ENCODE measurements at regions not wholly inside any gene's neighbourhood (a gene's known extent, or its start where the extent isn't known, plus 50 kb on each side); places are given as distances from the start of the nearest gene placed in this dataset.

DNA sequence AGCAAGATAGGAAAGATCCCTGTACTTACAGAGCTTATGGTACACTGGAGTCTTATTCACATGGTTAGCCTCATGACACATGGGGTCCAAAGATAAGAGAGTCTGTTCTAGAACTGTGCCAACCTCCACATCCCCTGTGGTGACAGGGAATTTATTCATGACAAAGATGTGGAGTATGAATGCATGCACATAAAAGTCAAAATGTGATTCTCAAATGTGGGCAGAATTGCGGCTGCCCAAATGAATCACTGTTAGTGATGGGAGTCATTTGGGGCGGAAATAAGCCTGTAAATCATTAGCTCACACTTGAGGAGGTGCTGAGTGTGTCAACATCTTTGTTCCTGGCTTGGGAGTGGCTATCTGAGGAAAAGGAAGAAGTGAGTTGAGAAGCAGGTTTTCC is 560.6 kb downstream of the SLC4A3 start:
- no peak overlapping the region for H3K27ac ChIP-seq
- no peaks in the 10 kb centered on the region for H3K27me3 ChIP-seq
- H3K36me3 ChIP-seq: no peaks in the 10 kb centered on the region
- TF ChIP-seq, protein P1, sequence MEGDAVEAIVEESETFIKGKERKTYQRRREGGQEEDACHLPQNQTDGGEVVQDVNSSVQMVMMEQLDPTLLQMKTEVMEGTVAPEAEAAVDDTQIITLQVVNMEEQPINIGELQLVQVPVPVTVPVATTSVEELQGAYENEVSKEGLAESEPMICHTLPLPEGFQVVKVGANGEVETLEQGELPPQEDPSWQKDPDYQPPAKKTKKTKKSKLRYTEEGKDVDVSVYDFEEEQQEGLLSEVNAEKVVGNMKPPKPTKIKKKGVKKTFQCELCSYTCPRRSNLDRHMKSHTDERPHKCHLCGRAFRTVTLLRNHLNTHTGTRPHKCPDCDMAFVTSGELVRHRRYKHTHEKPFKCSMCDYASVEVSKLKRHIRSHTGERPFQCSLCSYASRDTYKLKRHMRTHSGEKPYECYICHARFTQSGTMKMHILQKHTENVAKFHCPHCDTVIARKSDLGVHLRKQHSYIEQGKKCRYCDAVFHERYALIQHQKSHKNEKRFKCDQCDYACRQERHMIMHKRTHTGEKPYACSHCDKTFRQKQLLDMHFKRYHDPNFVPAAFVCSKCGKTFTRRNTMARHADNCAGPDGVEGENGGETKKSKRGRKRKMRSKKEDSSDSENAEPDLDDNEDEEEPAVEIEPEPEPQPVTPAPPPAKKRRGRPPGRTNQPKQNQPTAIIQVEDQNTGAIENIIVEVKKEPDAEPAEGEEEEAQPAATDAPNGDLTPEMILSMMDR (IDR thresholded peaks at IDR 0.05): no peak
- no peak overlapping the region for H3K4me3 ChIP-seq
- DNase-seq (ENCODE audit: low spot score in 2 of 2): no peak
- intact Hi-C loops (cut with DNase I): no loop called here
- H3K4me1 ChIP-seq: no peaks in the 10 kb centered on the region
- H3K9me3 ChIP-seq: no peaks in the 10 kb centered on the region

DNA sequence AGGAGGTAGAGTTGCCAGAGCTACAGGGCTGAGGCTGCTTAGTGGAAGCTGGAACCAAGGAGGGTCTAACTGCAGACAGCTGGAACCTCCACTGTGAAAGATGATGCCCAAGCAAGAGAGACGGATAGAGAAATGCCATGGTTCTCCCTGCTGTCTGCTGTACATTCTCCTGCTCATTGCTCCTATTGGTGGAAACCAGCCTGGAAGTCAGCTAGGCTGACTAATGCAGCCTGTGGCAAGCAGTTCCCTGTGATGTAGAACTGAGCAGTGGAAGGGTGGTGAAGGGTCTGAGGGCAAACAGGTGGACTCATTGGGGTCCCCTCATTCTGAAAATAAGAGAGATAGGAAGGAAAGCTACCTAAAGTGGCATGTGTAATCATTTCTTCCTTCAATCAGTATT is 563.6 kb downstream of the SLC4A3 start:
- no peaks in the 10 kb centered on the region for H3K36me3 ChIP-seq
- no peak for DNase-seq (ENCODE audit: low spot score in 2 of 2)
- intact Hi-C loops (cut with DNase I): no loop called here
- no peaks in the 10 kb centered on the region for H3K27me3 ChIP-seq
- H3K4me1 ChIP-seq: no peaks in the 10 kb centered on the region
- no peak overlapping the region for H3K4me3 ChIP-seq
- no peaks in the 10 kb centered on the region for H3K9me3 ChIP-seq
- TF ChIP-seq, protein P1 (IDR thresholded peaks at IDR 0.05): no peak
- H3K27ac ChIP-seq: no peak overlapping the region

DNA sequence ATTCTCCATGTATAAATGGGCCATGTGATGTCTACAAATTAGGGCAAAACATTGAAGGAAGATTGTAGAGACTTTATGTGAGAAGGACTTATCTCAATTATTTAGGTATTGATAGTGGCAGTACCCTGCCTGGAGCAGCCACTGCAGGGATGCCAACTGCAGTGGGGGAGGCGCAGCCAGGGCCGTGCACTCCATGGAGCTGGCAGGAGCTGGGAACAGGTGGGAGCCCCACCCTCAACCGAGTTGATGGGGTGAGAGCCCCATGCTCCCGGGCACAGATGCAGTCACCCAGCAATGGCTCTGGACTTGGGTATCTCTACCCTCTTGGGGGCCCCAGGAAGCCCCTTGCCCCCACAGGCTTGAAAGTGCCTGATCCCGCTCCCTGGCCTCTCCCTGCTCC is 564.3 kb downstream of the SLC4A3 start:
- TF ChIP-seq, protein P1 (IDR thresholded peaks at IDR 0.05): no peak

DNA sequence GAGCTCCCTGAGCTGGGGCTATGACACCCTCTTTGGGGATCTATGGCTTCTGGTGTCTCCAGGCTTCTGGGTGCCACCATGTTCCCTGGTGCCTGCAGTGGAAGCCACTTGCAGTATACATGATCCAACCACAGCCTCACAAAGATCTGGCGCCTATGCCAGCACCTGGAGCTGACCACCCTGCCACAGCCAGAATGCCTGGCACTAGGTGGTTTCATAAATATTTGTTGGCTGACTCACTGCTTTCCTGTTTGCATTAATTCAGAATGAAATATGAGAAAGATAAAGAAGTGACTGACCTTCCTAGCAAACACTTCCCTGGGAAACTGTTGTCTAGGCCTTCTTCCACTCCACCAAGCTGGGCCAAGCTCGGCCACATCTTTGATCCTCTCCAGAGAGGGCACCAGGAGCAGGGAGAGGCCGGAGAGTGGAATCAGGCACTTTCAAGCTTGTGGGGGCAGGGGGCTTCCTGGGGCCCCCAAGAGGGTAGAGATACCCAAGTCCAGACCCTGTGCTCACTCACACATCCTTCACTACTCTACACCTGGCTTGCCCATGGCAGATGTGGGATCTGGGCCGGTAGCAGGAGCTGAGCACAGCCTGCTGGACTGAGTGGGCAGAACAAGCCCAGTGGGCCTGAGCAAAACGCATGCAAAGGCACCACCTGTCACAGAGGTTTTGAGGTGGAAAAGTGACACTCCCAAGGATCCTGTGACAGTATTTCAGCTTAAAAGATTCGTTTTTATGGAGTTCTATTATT is 565.7 kb downstream of the SLC4A3 start:
- intact Hi-C loops (cut with DNase I): no loop called here
- Histone ChIP-seq H3K4me1 (no peaks in the 10 kb centered on the region), H3K4me3 (no peak overlapping the region), H3K9me3 (no peaks in the 10 kb centered on the region), H3K36me3 (no peaks in the 10 kb centered on the region), H3K27ac (no peak overlapping the region), H3K27me3 (no peaks in the 10 kb centered on the region)
- TF ChIP-seq, protein P1 (IDR thresholded peaks at IDR 0.05): no peak
- DNase-seq (ENCODE audit: low spot score in 2 of 2): no peak

More for the DNA sequence above, 564.3 kb downstream of the SLC4A3 start:
- H3K4me3 ChIP-seq: no peak overlapping the region
- H3K4me1 ChIP-seq: no peaks in the 10 kb centered on the region
- H3K27ac ChIP-seq: no peak overlapping the region
- intact Hi-C loops (cut with DNase I): no loop called here
- H3K27me3 ChIP-seq: no peaks in the 10 kb centered on the region
- DNase-seq (ENCODE audit: low spot score in 2 of 2): no peak
- H3K36me3 ChIP-seq: no peaks in the 10 kb centered on the region
- H3K9me3 ChIP-seq: no peaks in the 10 kb centered on the region

DNA sequence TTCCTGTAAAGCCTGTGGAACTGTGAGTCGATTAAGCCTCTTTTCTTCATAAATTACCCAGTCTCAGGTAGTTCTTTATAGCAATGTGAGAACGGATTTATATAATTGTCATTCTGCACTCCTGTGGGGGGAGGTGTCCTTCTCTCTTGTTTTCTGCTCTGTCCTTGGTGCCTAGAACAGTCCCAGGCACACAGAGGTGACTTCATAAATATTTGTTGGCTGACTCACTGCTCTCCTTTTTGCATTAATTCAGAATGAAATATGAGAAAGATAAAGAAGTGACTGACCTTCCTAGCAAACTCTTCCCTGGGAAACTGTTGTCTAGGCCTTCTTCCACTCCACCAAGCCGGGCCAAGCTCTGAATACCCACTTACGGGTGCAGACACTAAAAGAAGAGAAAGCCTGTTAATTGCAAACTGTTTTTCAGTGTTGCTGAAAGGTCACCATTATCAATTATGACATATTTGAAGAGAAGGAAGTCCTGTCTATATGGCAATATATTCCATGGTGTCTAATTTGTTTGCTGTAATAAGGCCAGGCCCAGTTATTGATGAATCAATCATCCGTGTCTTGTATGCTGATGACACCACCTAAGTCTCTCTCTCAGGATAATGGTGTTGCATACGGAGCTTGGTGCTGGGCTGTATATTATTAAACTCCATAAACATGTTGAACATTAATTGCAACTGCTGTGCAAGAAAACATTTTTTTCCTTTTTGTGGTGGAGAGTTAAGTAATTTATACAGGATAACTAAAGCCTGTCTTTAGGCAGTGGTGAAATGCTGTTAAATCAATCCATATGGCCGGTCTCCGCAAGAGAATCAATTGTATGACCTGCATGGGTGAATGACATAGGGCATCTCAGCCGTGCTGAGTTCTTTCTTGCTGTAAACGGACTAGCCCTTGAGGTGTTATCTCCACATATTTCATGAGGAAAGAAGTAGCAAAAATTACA is 567.5 kb downstream of the SLC4A3 start:
- DNase-seq (ENCODE audit: low spot score in 2 of 2): no peak
- intact Hi-C loops (cut with DNase I): no loop called here
- TF ChIP-seq, protein P1 (IDR thresholded peaks at IDR 0.05): no peak
- H3K4me1 ChIP-seq: peaks cover 0 to 2% of the 10 kb centered on the region in 2 donors
- H3K36me3 ChIP-seq: no peaks in the 10 kb centered on the region
- H3K9me3 ChIP-seq: no peaks in the 10 kb centered on the region
- H3K27me3 ChIP-seq: no peaks in the 10 kb centered on the region
- H3K27ac ChIP-seq: no peak overlapping the region
- H3K4me3 ChIP-seq: no peak overlapping the region

All from ascending aorta (tissue), 2 donors.